OCI-LY3 (cell line): ENCODE measurements at regions not wholly inside any gene's neighbourhood (a gene's known extent, or its start where the extent isn't known, plus 50 kb on each side); places are given as distances from the start of the nearest gene placed in this dataset.
"Not testable (repeated sequence)": the region's sequence is repeated elsewhere in the genome, so short reads cannot be mapped to it uniquely, and the experiment has no call there.

Experiments
- H2AFZ ChIP-seq: fragments of 200-600, 300-600 bp; shearing (Covaris generic); 2 replicates; pipeline ENCODE4 v1.6.0; 2014; ENCODE audit warnings: antibody characterized with exemption, low read depth, low read length
- H3K27ac ChIP-seq: fragments of 200-600, 300-600 bp; sonication (generic); 2 replicates; pipeline ENCODE4 v1.5.1; 2014; ENCODE audit warnings: mild to moderate bottlenecking, low read length, moderate library complexity, mixed read lengths
- H3K27me3 ChIP-seq: fragments of 200-600, 300-600 bp; sonication (generic); 2 replicates; pipeline ENCODE4 v1.6.1; 2014; ENCODE audit warnings: low read depth, low read length, mixed read lengths
- H3K36me3 ChIP-seq: fragments of 200-600, 300-600 bp; sonication (generic); replicated peaks from 2 replicates; pipeline ENCODE3; 2014; ENCODE audit warnings: low read depth, low read length, mixed read lengths
- H3K4me1 ChIP-seq: fragments of 300-600, 200-600 bp; sonication (generic); 2 replicates; pipeline ENCODE4 v1.6.1; 2014; ENCODE audit warnings: low read length, mixed read lengths
- H3K4me2 ChIP-seq: fragments of 200-600, 300-600 bp; sonication (generic); 2 replicates; pipeline ENCODE4 v1.6.1; 2014; ENCODE audit warnings: low read length, mixed read lengths
- H3K4me3 ChIP-seq: fragments of 300-600, 200-600 bp; sonication (generic); 2 replicates; pipeline ENCODE4 v1.5.1; 2014; ENCODE audit warnings: antibody characterized with exemption, mild to moderate bottlenecking, low read length, moderate library complexity
- H3K79me2 ChIP-seq: fragments of 300-600, 200-600 bp; shearing (Covaris generic); 2 replicates; pipeline ENCODE4 v1.6.1; 2014; ENCODE audit warnings: mild to moderate bottlenecking, low read length, mixed read lengths
- H3K9ac ChIP-seq: fragments of 300-600, 200-600 bp; shearing (Covaris generic); 2 replicates; pipeline ENCODE4 v1.6.0; 2014; ENCODE audit warnings: mild to moderate bottlenecking, low read length, moderate library complexity
- H3K9me3 ChIP-seq: fragments of 200-600, 300-600 bp; shearing (Covaris generic); 2 replicates; pipeline ENCODE4 v1.6.1; 2014; ENCODE audit warnings: low read length, mixed read lengths; ENCODE audit not compliant: insufficient read depth
- H4K20me1 ChIP-seq: fragments of 200-600, 300-600 bp; sonication (generic); 2 replicates; pipeline ENCODE4 v1.6.1; 2016; ENCODE audit warnings: low read length, mixed read lengths; ENCODE audit not compliant: insufficient read depth
- CTCF ChIP-seq: fragments of 200-600, 300-600 bp; sonication (generic); IDR thresholded peaks from 2 replicates; pipeline ENCODE4 v1.5.1; 2014; ENCODE audit warnings: antibody characterized with exemption, low read length, low read depth
- EZH2phosphoT487 ChIP-seq: fragments of 200-600 bp; shearing (Covaris generic); IDR thresholded peaks from 2 replicates; pipeline ENCODE4 v1.6.1; 2018; ENCODE audit warnings: antibody characterized with exemption, mixed run types, low read depth

- no peaks in the 10 kb centered on the region for H4K20me1 ChIP-seq
- H3K27ac ChIP-seq: no peak overlapping the region
- H3K27me3 ChIP-seq: no peaks in the 10 kb centered on the region
- H3K9ac ChIP-seq: no peak overlapping the region
- no peaks in the 10 kb centered on the region for H3K36me3 ChIP-seq
- no peaks in the 10 kb centered on the region for H3K4me1 ChIP-seq
- H2AFZ ChIP-seq: no peak overlapping the region
- TF ChIP-seq CTCF: no peak
- no peak for TF ChIP-seq EZH2phosphoT487
- H3K4me3 ChIP-seq: no peak overlapping the region
- H3K9me3 ChIP-seq: no peaks in the 10 kb centered on the region
- no peaks in the 10 kb centered on the region for H3K79me2 ChIP-seq
- no peak overlapping the region for H3K4me2 ChIP-seq
Measured at GRCh38 chr12:66823857-66824570, 145.1 kb upstream of the GRIP1 start.

- H3K4me2 ChIP-seq, H3K4me1 ChIP-seq: not testable (repeated sequence)
Measured at GRCh38 chr12:66825921-66826320, 147.0 kb upstream of the GRIP1 start.

DNA sequence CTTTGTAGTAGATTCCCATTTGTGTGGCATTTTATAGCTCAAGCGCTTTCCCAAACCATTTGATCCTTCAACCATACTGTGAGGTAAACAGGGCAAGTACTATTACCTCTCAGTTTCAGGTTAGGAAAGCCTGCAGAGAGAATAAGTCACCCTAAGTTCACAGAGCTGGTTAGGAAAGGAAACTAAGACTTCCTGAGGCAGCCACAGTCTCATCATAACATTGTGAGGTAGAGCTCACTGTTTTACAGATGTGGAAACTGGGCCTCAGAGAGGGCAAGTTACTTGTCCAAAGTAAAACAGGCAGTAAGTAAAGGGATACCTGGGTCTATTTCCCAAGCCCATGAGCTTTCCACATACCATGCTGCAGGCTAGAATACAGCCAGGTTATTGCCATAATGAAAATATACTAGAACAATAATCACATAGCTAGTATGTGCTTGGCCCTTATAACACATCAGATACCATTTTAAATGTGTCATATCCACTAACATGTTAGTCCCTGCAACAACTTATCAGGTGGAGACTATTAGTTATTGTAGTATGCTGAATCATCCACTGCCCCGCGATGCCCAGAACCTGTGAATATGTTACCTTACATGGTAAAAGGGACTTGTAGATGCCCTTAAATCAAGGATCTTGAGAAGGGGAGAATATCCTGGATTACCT, 150.9 kb upstream of the GRIP1 start:
- TF ChIP-seq CTCF (no peak), EZH2phosphoT487 (no peak)
- no peak overlapping the region for H3K4me2 ChIP-seq

More at GRCh38 chr12:66825921-66826320, 147.0 kb upstream of the GRIP1 start:
- H3K4me3 ChIP-seq, H3K36me3 ChIP-seq, H3K27me3 ChIP-seq, H3K27ac ChIP-seq, H3K79me2 ChIP-seq, H3K9me3 ChIP-seq, H4K20me1 ChIP-seq, H2AFZ ChIP-seq, H3K9ac ChIP-seq: not testable (repeated sequence)

GRCh38 chr12:66831495-66831894, 152.6 kb upstream of the GRIP1 start:
- Histone ChIP-seq H3K27ac (no peak overlapping the region), H3K4me1 (no peaks in the 10 kb centered on the region; the same call in 1 of the 2 replicates), H3K27me3 (no peaks in the 10 kb centered on the region), H3K9ac (no peak overlapping the region), H3K79me2 (no peaks in the 10 kb centered on the region), H3K4me2 (no peak overlapping the region), H3K4me3 (no peak overlapping the region), H3K9me3 (no peaks in the 10 kb centered on the region), H3K36me3 (no peaks in the 10 kb centered on the region), H2AFZ (no peak overlapping the region), H4K20me1 (no peaks in the 10 kb centered on the region)
- no peak for TF ChIP-seq CTCF
- TF ChIP-seq EZH2phosphoT487: no peak

More for the DNA sequence above, 150.9 kb upstream of the GRIP1 start:
- H2AFZ ChIP-seq: no peak overlapping the region
- H3K79me2 ChIP-seq: no peaks in the 10 kb centered on the region
- no peaks in the 10 kb centered on the region for H3K9me3 ChIP-seq
- H3K9ac ChIP-seq: no peak overlapping the region
- H3K27me3 ChIP-seq: no peaks in the 10 kb centered on the region
- no peaks in the 10 kb centered on the region for H4K20me1 ChIP-seq
- no peak overlapping the region for H3K4me3 ChIP-seq
- H3K4me1 ChIP-seq: no peaks in the 10 kb centered on the region
- no peak overlapping the region for H3K27ac ChIP-seq
- H3K36me3 ChIP-seq: no peaks in the 10 kb centered on the region
